ENCODE measurements at regions not wholly inside any gene's neighbourhood (a gene's known extent, or its start where the extent isn't known, plus 50 kb on each side); places are given as distances from the start of the nearest gene placed in this dataset.

DNA sequence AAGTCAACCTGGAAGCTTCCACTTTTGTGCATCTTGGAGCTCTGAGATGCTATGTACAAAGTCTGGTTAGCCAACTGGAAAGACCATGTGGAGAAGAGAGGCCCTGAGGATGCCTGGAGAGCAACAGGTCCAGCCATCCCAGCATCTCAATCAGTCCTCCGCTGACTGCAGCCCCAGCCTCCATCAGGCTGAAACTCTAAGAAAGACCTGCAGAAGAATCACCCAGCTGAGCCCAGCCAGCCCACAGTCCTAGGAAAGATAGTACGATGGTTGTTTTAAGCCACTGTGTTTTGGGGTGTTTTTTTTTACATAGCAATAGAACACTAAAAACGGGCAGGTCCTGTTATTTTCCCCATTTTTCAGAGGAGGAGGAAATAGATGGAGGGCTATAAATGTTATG, 84.0 kb downstream of the NCR2 start:
- Mint-ChIP-seq H3K27me3 (peaks cover 40% of the 10 kb centered on the region), H3K9me3 (no peaks in the 10 kb centered on the region), H3K27ac (no peak overlapping the region), H3K4me3 (no peak overlapping the region), H3K36me3 (ENCODE audit: low read depth) (no peaks in the 10 kb centered on the region), H3K4me1 (no peaks in the 10 kb centered on the region)
- intact Hi-C loops (cut with micrococcal nuclease): no loop called here
- CTCF ChIA-PET: no interaction called here
- no peak for TF ChIP-seq CTCF (IDR thresholded peaks at IDR 0.05)
- POLR2A ChIA-PET: no interaction called here
- no peak for ATAC-seq (ENCODE audit: low read depth)
- no peak for DNase-seq

GRCh38 chr6:41420186-41420585, 84.8 kb downstream of the NCR2 start:
- ChIA-PET CTCF (interaction anchor here (1.4 to 1.6 kb wide), 2 partner anchors 24 to 172 kb away, joined by 4 to 7 read pairs; no protein-coding TSS in a partner anchor), POLR2A (interaction anchor here (0.6 to 0.7 kb wide), 2 partner anchors 16 to 18 kb away, joined by 3 to 8 read pairs; no protein-coding TSS in a partner anchor)
- intact Hi-C loops (cut with micrococcal nuclease): no loop called here
- TF ChIP-seq CTCF (IDR thresholded peaks at IDR 0.05): no peak
- Mint-ChIP-seq H3K4me1 (no peaks in the 10 kb centered on the region), H3K9me3 (no peaks in the 10 kb centered on the region), H3K27ac (no peak overlapping the region), H3K27me3 (peaks cover 34% of the 10 kb centered on the region), H3K36me3 (ENCODE audit: low read depth) (no peaks in the 10 kb centered on the region), H3K4me3 (no peak overlapping the region)
- DNase-seq (no peak), ATAC-seq (ENCODE audit: low read depth) (no peak)

DNA sequence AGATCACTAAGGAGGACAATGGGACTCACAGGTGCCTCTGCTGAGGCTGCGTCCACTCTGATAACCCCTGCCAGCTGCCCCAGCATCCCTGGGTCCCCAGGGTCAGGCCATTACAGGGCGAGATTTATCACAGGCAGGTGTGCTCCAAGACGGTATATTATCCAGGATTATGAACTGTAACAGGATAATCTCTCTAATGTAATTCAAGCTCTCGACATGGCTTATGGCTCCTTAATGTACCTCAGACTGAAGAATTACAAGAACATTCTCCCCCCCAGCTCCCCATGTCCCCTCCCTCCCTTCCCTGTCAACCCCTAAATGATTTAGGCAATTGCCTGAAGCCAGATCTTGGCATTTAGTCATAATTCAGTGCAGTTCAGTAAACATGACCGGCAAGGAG, 86.8 kb downstream of the NCR2 start:
- no peak for TF ChIP-seq CTCF (IDR thresholded peaks at IDR 0.05)
- ChIA-PET CTCF (interaction anchor here (1.4 to 2.1 kb wide), 3 partner anchors 25 to 173 kb away, joined by 4 to 7 read pairs (median 7); no protein-coding TSS in a partner anchor), POLR2A (no interaction called here)
- intact Hi-C loops (cut with micrococcal nuclease): no loop called here
- DNase-seq (no peak), ATAC-seq (ENCODE audit: low read depth) (no peak)
- Mint-ChIP-seq H3K4me1 (no peaks in the 10 kb centered on the region), H3K27me3 (peaks cover 25% of the 10 kb centered on the region), H3K4me3 (no peak overlapping the region), H3K27ac (no peak overlapping the region), H3K36me3 (ENCODE audit: low read depth) (no peaks in the 10 kb centered on the region), H3K9me3 (no peaks in the 10 kb centered on the region)

DNA sequence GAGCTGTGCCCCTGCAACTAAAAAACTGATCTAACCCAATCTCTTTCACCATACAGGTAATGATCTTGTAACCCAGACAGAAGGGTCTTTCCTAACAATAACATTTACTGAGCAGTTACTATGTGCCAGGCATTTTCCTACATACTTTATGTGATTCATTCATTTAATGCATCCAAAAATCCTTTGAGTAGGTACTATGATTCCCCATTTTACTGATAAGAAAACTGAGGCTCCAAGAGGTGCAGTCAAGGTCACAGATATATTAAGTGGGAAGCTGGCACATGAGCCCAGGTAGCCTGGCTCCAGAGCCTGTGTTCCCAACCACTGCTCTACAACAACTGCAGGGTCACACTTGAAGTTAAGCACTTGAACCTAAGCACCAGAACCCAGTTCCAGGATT, 87.6 kb downstream of the NCR2 start:
- no peak overlapping the region for H3K27ac Mint-ChIP-seq
- intact Hi-C loops (cut with micrococcal nuclease): no loop called here
- CTCF ChIA-PET: interaction anchor here (1.4 to 1.5 kb wide), 2 partner anchors 25 to 166 kb away, joined by 4 to 7 read pairs; no protein-coding TSS in a partner anchor

More for the DNA sequence above, 87.6 kb downstream of the NCR2 start:
- ATAC-seq (ENCODE audit: low read depth) (no peak), DNase-seq (no peak)
- Mint-ChIP-seq H3K9me3 (no peaks in the 10 kb centered on the region), H3K36me3 (ENCODE audit: low read depth) (no peaks in the 10 kb centered on the region), H3K4me3 (no peak overlapping the region), H3K4me1 (no peaks in the 10 kb centered on the region), H3K27me3 (peaks cover 18% of the 10 kb centered on the region)
- POLR2A ChIA-PET: no interaction called here
- TF ChIP-seq CTCF (IDR thresholded peaks at IDR 0.05): no peak
